ENCODE measurements at regions not wholly inside any gene's neighbourhood (a gene's known extent, or its start where the extent isn't known, plus 50 kb on each side); places are given as distances from the start of the nearest gene placed in this dataset.

GRCh38 chr2:49288113-49288705, 133.9 kb upstream of the FSHR start:
- DNase-seq (no peak), FAIRE-seq (no peak)
- Histone ChIP-seq H3K9ac (ENCODE audit: low read length in 3 of 3) (no peak overlapping the region), H3K9me3 (ENCODE audit: control insufficient read depth in 2 of 3, insufficient read depth in 1 of 3, low read length in 3 of 3) (no peaks in the 10 kb centered on the region), H3K27me3 (ENCODE audit: control insufficient read depth, insufficient read depth, low read length) (no peaks in the 10 kb centered on the region), H3K36me3 (ENCODE audit: control insufficient read depth in 2 of 3, insufficient read depth in 3 of 3, low read length in 3 of 3) (no peaks in the 10 kb centered on the region), H3K4me1 (ENCODE audit: control insufficient read depth in 2 of 3, insufficient read depth in 2 of 3, low read depth in 1 of 3, low read length in 3 of 3) (no peaks in the 10 kb centered on the region), H3K27ac (ENCODE audit: low read depth in 2 of 2, low read length in 2 of 2) (no peak overlapping the region), H3K4me3 (ENCODE audit: low read length in 3 of 3) (no peak overlapping the region)
- TF ChIP-seq, protein P1, sequence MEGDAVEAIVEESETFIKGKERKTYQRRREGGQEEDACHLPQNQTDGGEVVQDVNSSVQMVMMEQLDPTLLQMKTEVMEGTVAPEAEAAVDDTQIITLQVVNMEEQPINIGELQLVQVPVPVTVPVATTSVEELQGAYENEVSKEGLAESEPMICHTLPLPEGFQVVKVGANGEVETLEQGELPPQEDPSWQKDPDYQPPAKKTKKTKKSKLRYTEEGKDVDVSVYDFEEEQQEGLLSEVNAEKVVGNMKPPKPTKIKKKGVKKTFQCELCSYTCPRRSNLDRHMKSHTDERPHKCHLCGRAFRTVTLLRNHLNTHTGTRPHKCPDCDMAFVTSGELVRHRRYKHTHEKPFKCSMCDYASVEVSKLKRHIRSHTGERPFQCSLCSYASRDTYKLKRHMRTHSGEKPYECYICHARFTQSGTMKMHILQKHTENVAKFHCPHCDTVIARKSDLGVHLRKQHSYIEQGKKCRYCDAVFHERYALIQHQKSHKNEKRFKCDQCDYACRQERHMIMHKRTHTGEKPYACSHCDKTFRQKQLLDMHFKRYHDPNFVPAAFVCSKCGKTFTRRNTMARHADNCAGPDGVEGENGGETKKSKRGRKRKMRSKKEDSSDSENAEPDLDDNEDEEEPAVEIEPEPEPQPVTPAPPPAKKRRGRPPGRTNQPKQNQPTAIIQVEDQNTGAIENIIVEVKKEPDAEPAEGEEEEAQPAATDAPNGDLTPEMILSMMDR (IDR thresholded peaks at IDR 0.05; ENCODE audit: borderline replicate concordance, extremely low read depth, insufficient read depth) = no peak
- intact Hi-C loops (cut with DNase I) = no loop called here

DNA sequence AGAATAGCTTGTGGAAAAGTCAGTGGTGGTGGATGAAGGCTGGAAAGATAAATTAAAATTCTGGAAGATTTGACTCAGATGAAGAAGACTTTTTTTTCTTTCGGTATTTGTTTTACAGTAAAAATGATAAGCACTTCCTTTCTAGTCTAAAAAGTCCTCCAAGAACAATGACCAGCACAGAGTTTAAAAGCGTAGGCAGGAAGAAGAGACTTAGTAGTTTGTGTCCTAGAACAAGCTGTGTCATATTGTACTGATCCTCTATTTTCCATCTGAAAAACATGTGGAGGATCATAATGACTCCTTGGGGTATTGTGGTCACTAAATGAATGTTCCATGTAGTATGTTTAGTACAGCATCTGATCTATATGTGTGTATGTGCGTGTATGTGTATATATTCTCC, 132.4 kb upstream of the FSHR start:
- DNase-seq (no peak), FAIRE-seq (no peak)
- Histone ChIP-seq H3K4me3 (ENCODE audit: low read length in 3 of 3) (no peak overlapping the region), H3K9ac (ENCODE audit: low read length in 3 of 3) (no peak overlapping the region), H3K4me1 (ENCODE audit: control insufficient read depth in 2 of 3, insufficient read depth in 2 of 3, low read depth in 1 of 3, low read length in 3 of 3) (no peaks in the 10 kb centered on the region), H3K36me3 (ENCODE audit: control insufficient read depth in 2 of 3, insufficient read depth in 3 of 3, low read length in 3 of 3) (no peaks in the 10 kb centered on the region), H3K27me3 (ENCODE audit: control insufficient read depth, insufficient read depth, low read length) (no peaks in the 10 kb centered on the region), H3K9me3 (ENCODE audit: control insufficient read depth in 2 of 3, insufficient read depth in 1 of 3, low read length in 3 of 3) (no peaks in the 10 kb centered on the region), H3K27ac (ENCODE audit: low read depth in 2 of 2, low read length in 2 of 2) (no peak overlapping the region)
- TF ChIP-seq, protein P1 (IDR thresholded peaks at IDR 0.05; ENCODE audit: borderline replicate concordance, extremely low read depth, insufficient read depth) = no peak
- intact Hi-C loops (cut with DNase I) = no loop called here

DNA sequence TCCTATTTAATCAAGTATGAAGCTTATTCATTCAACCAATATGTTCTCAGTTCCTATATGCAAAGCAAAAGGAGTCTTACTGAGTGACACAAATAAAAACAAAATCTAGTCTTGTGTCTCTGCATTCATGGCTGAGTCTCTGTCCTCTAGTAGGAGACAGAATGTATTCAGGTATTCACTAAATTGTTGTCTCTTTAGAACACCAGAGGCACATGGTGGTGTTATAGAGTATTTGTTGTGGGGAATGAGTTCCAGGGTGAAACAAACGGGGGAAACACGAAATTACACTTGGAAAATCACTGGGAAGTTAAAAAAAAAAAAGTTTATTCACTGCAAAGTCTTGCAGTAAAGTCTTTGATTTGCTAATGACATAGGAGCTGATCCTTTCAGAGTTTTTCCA, 131.7 kb upstream of the FSHR start:
- Histone ChIP-seq H3K27ac (ENCODE audit: low read depth in 2 of 2, low read length in 2 of 2) (no peak overlapping the region), H3K36me3 (ENCODE audit: control insufficient read depth in 2 of 3, insufficient read depth in 3 of 3, low read length in 3 of 3) (no peaks in the 10 kb centered on the region), H3K4me1 (ENCODE audit: control insufficient read depth in 2 of 3, insufficient read depth in 2 of 3, low read depth in 1 of 3, low read length in 3 of 3) (no peaks in the 10 kb centered on the region), H3K9ac (ENCODE audit: low read length in 3 of 3) (no peak overlapping the region), H3K4me3 (ENCODE audit: low read length in 3 of 3) (no peak overlapping the region), H3K27me3 (ENCODE audit: control insufficient read depth, insufficient read depth, low read length) (no peaks in the 10 kb centered on the region), H3K9me3 (ENCODE audit: control insufficient read depth in 2 of 3, insufficient read depth in 1 of 3, low read length in 3 of 3) (no peaks in the 10 kb centered on the region)
- FAIRE-seq (no peak), DNase-seq (no peak)
- TF ChIP-seq, protein P1 (IDR thresholded peaks at IDR 0.05; ENCODE audit: borderline replicate concordance, extremely low read depth, insufficient read depth) = no peak
- intact Hi-C loops (cut with DNase I) = no loop called here

DNA sequence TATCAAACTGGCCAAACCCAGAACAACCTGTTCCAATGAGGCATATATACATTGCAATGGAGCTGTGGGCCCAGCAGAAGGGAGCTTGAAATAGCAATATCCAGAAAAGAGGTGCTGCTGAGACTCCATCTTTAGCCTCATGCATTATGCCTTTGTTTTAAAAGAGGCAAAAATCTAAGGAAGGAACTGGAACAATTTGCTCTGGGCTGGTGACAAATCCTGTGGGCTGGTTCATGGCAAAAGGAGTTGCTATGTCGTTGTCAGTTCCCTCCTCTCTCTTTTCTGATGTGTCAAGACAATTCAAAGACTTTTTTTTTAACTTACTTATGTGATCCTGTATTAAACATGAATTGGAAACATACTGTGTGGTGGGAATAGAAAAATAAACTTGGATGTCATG, 124.2 kb upstream of the FSHR start:
- Histone ChIP-seq H3K4me1 (ENCODE audit: control insufficient read depth in 2 of 3, insufficient read depth in 2 of 3, low read depth in 1 of 3, low read length in 3 of 3) (no peaks in the 10 kb centered on the region), H3K27me3 (ENCODE audit: control insufficient read depth, insufficient read depth, low read length) (no peaks in the 10 kb centered on the region), H3K9me3 (ENCODE audit: control insufficient read depth in 2 of 3, insufficient read depth in 1 of 3, low read length in 3 of 3) (no peaks in the 10 kb centered on the region), H3K36me3 (ENCODE audit: control insufficient read depth in 2 of 3, insufficient read depth in 3 of 3, low read length in 3 of 3) (no peaks in the 10 kb centered on the region), H3K9ac (ENCODE audit: low read length in 3 of 3) (no peak overlapping the region), H3K4me3 (ENCODE audit: low read length in 3 of 3) (no peak overlapping the region), H3K27ac (ENCODE audit: low read depth in 2 of 2, low read length in 2 of 2) (no peak overlapping the region)
- TF ChIP-seq, protein P1 (IDR thresholded peaks at IDR 0.05; ENCODE audit: borderline replicate concordance, extremely low read depth, insufficient read depth) = no peak
- DNase-seq (no peak), FAIRE-seq (no peak)
- intact Hi-C loops (cut with DNase I) = no loop called here
